WTC11 (cell line): ENCODE measurements at regions not wholly inside any gene's neighbourhood (a gene's known extent, or its start where the extent isn't known, plus 50 kb on each side); places are given as distances from the start of the nearest gene placed in this dataset.

ENCODE experiments used
- ATAC-seq: fragments of 200-7000 bp; cut with Tn5 transposase; 2 replicates; pipeline ENCODE4 v1.10.0; 2021; ENCODE audit warnings: mild to moderate bottlenecking, moderate library complexity
- CTCF ChIA-PET: fragments of 300-600 bp; sonication (Branson Sonifier 250); formaldehyde crosslinking; loops from one replicate; lab custom pipeline; 2021; ENCODE audit warnings: antibody characterized with exemption; lab: Charles Lee
- POLR2A ChIA-PET: fragments of 350-600 bp; sonication (Branson Sonifier 250); formaldehyde crosslinking; loops from one replicate; lab custom pipeline; 2021; ENCODE audit warnings: antibody characterized with exemption; lab: Charles Lee
- DNase-seq: peaks from one replicate; pipeline ENCODE4 v3.0.0; 2021; ENCODE audit warnings: low spot score
- H3K27ac Mint-ChIP-seq: 2 replicates; pipeline ENCODE4 v1.8.0; 2021; ENCODE audit warnings: mixed read lengths
- H3K27me3 Mint-ChIP-seq: 2 replicates; pipeline ENCODE4 v1.8.0; 2021; ENCODE audit warnings: low read depth, mild to moderate bottlenecking, moderate library complexity, mixed read lengths
- H3K36me3 Mint-ChIP-seq: 2 replicates; pipeline ENCODE4 v1.8.0; 2021; ENCODE audit warnings: mixed read lengths
- H3K4me1 Mint-ChIP-seq: 2 replicates; pipeline ENCODE4 v1.8.0; 2022; ENCODE audit warnings: mixed read lengths
- H3K4me3 Mint-ChIP-seq: 2 replicates; pipeline ENCODE4 v1.8.0; 2021; ENCODE audit warnings: mild to moderate bottlenecking, moderate library complexity, mixed read lengths
- H3K9me3 Mint-ChIP-seq: 2 replicates; pipeline ENCODE4 v1.8.0; 2021; ENCODE audit warnings: mixed read lengths
- ATF6 ChIP-seq: sonication (generic); formaldehyde crosslinking; IDR thresholded peaks from 2 replicates; pipeline ENCODE4 v1.8.1; 2023; ENCODE audit warnings: mild to moderate bottlenecking, missing genetic modification reagents
- E2F5 ChIP-seq: sonication (generic); formaldehyde crosslinking; IDR thresholded peaks from 2 replicates; pipeline ENCODE4 v1.8.1; 2022; ENCODE audit warnings: mild to moderate bottlenecking, moderate library complexity, missing genetic modification reagents
- ETV6 ChIP-seq: sonication (generic); formaldehyde crosslinking; IDR thresholded peaks from 2 replicates; pipeline ENCODE4 v1.8.1; 2022; ENCODE audit warnings: mild to moderate bottlenecking, missing genetic modification reagents
- FOXJ3 ChIP-seq: sonication (generic); formaldehyde crosslinking; IDR thresholded peaks from 2 replicates; pipeline ENCODE4 v1.9.0; 2021; ENCODE audit warnings: missing genetic modification reagents, mild to moderate bottlenecking, borderline replicate concordance
- GABPB1 ChIP-seq: sonication (generic); formaldehyde crosslinking; IDR thresholded peaks from 2 replicates; pipeline ENCODE4 v1.8.1; 2023; ENCODE audit warnings: mild to moderate bottlenecking, missing genetic modification reagents
- HMGXB4 ChIP-seq: sonication (generic); formaldehyde crosslinking; IDR thresholded peaks from 2 replicates; pipeline ENCODE4 v1.8.1; 2023; ENCODE audit warnings: mild to moderate bottlenecking, moderate library complexity, missing genetic modification reagents
- MLX ChIP-seq: sonication (generic); formaldehyde crosslinking; IDR thresholded peaks from 2 replicates; pipeline ENCODE4 v1.8.1; 2023; ENCODE audit warnings: mild to moderate bottlenecking, missing genetic modification reagents, moderate library complexity
- NFYB ChIP-seq: sonication (generic); formaldehyde crosslinking; conservative IDR thresholded peaks from 2 replicates; pipeline ENCODE4 v1.8.0; 2022; ENCODE audit warnings: low read depth, missing genetic modification reagents
- OVOL2 ChIP-seq: fragments of 250-450 bp; sonication (Bioruptor Pico); IDR thresholded peaks from 2 replicates; pipeline ENCODE4 v1.9.0; 2021; ENCODE audit warnings: mild to moderate bottlenecking, borderline replicate concordance
- SOX15 ChIP-seq: fragments of 250-450 bp; sonication (Bioruptor Pico); IDR thresholded peaks from 2 replicates; pipeline ENCODE4 v1.9.0; 2021; ENCODE audit warnings: mild to moderate bottlenecking
- SP1 ChIP-seq: sonication (generic); formaldehyde crosslinking; conservative IDR thresholded peaks from 2 replicates; pipeline ENCODE4 v1.8.1; 2022; ENCODE audit warnings: missing genetic modification reagents
- USF1 ChIP-seq: sonication (generic); formaldehyde crosslinking; IDR thresholded peaks from 2 replicates; pipeline ENCODE4 v1.8.0; 2022; ENCODE audit warnings: mild to moderate bottlenecking, missing genetic modification reagents
- ZNF232 ChIP-seq: sonication (generic); formaldehyde crosslinking; IDR thresholded peaks from 2 replicates; pipeline ENCODE4 v1.8.0; 2022; ENCODE audit warnings: mild to moderate bottlenecking, missing genetic modification reagents
- ZNF512 ChIP-seq: sonication (generic); formaldehyde crosslinking; IDR thresholded peaks from 2 replicates; pipeline ENCODE4 v1.8.1; 2022; ENCODE audit warnings: missing genetic modification reagents, borderline replicate concordance

GRCh38 chr7:55305135-55305534, 60.0 kb upstream of the LANCL2 start:
- ATAC-seq (no peak), DNase-seq (no peak)
- Mint-ChIP-seq H3K27ac (no peak overlapping the region), H3K27me3 (peaks cover under 1% of the 10 kb centered on the region), H3K4me3 (no peak overlapping the region), H3K36me3 (peaks cover 9% of the 10 kb centered on the region), H3K4me1 (peaks cover 44% of the 10 kb centered on the region), H3K9me3 (peaks cover 8% of the 10 kb centered on the region)
- TF ChIP-seq ZNF512 (CRISPR knock-in tag) = no peak
- no peak for TF ChIP-seq OVOL2
- TF ChIP-seq ATF6 = no peak
- TF ChIP-seq ETV6 (CRISPR knock-in tag) = no peak
- no peak for TF ChIP-seq ZNF232 (CRISPR knock-in tag)
- TF ChIP-seq SOX15 (CRISPR knock-in tag) = no peak
- no peak for TF ChIP-seq USF1 (CRISPR knock-in tag)
- CTCF ChIA-PET = no interaction called here
- POLR2A ChIA-PET = no interaction called here

- peaks cover 14% of the 10 kb centered on the region for H3K36me3 Mint-ChIP-seq
- H3K4me3 Mint-ChIP-seq = no peak overlapping the region
- ATAC-seq = no peak
- DNase-seq = no peak
- POLR2A ChIA-PET = interaction anchor here (0.6 kb wide), 1 partner anchor 10 kb away, joined by 5 read pairs; no protein-coding TSS in a partner anchor
- CTCF ChIA-PET = interaction anchor here (1.1 to 1.7 kb wide), 4 partner anchors 8 to 109 kb away, joined by 5 to 8 read pairs (median 6); no protein-coding TSS in a partner anchor
- peaks cover 7% of the 10 kb centered on the region for H3K27me3 Mint-ChIP-seq
- TF ChIP-seq E2F5 (CRISPR knock-in tag) = no peak
- no peak for TF ChIP-seq HMGXB4 (CRISPR knock-in tag)
- H3K4me1 Mint-ChIP-seq = peaks cover 43% of the 10 kb centered on the region
- H3K27ac Mint-ChIP-seq = no peak overlapping the region
- peaks cover 17% of the 10 kb centered on the region for H3K9me3 Mint-ChIP-seq
Measured at GRCh38 chr7:55306331-55306730, 58.8 kb upstream of the LANCL2 start.

- H3K36me3 Mint-ChIP-seq = peaks cover 16% of the 10 kb centered on the region
- H3K4me1 Mint-ChIP-seq = peaks cover 43% of the 10 kb centered on the region
- ChIA-PET CTCF (interaction anchor here (1.0 to 1.7 kb wide), 8 partner anchors 9 to 108 kb away, joined by 3 to 8 read pairs (median 4); partner anchors contain the start of gene LANCL2), POLR2A (interaction anchor here (1.0 kb wide), 1 partner anchor 58 kb away, joined by 4 read pairs; the partner anchor contains the start of gene LANCL2)
- H3K4me3 Mint-ChIP-seq = no peak overlapping the region
- ATAC-seq (peak; percentile 92), DNase-seq (peak; percentile 33)
- H3K27ac Mint-ChIP-seq = no peak overlapping the region
- TF ChIP-seq FOXJ3 (CRISPR knock-in tag) = no peak
- peak; percentile 94 for TF ChIP-seq GABPB1
- no peak for TF ChIP-seq NFYB (CRISPR knock-in tag)
- no peak for TF ChIP-seq SP1 (CRISPR knock-in tag)
- TF ChIP-seq MLX (CRISPR knock-in tag) = no peak
- H3K9me3 Mint-ChIP-seq = peaks cover 20% of the 10 kb centered on the region
- peaks cover 9% of the 10 kb centered on the region for H3K27me3 Mint-ChIP-seq
Measured at GRCh38 chr7:55307123-55307916, 57.8 kb upstream of the LANCL2 start.
